Bronchial epithelial cell (primary cell): ENCODE measurements at regions not wholly inside any gene's neighbourhood (a gene's known extent, or its start where the extent isn't known, plus 50 kb on each side); places are given as distances from the start of the nearest gene placed in this dataset.

Experiments used
- DNase-seq: peaks from one replicate; pipeline ENCODE4 v3.0.0-alpha.2; 2010; ENCODE audit warnings: low read depth
- FAIRE-seq: peaks from 2 replicates; lab custom pipeline; 2011; peaks lifted over from hg19 to GRCh38; lab: Jason Lieb, UNC
- H3K27me3 ChIP-seq: 2 replicates; pipeline ENCODE4 v1.5.1; 2011; ENCODE audit warnings: low read length; ENCODE audit not compliant: control insufficient read depth, insufficient read depth
- H3K36me3 ChIP-seq: 2 replicates; pipeline ENCODE4 v1.5.1; 2011; ENCODE audit warnings: low read length; ENCODE audit not compliant: control insufficient read depth, insufficient read depth
- H3K4me3 ChIP-seq: 2 replicates; pipeline ENCODE4 v1.5.1; 2011; ENCODE audit warnings: mild to moderate bottlenecking, low read depth, low read length, control low read depth
- CTCF ChIP-seq: IDR thresholded peaks from 2 replicates; pipeline ENCODE4 v1.5.1; 2011; ENCODE audit warnings: mild to moderate bottlenecking, moderate library complexity, low read length, control low read depth, inconsistent platforms; ENCODE audit not compliant: insufficient read depth, severe bottlenecking

- TF ChIP-seq CTCF: no peak
- H3K36me3 ChIP-seq: no peaks in the 10 kb centered on the region
- no peak for FAIRE-seq
- no peak for DNase-seq
- no peak overlapping the region for H3K4me3 ChIP-seq
- no peaks in the 10 kb centered on the region for H3K27me3 ChIP-seq
These were observed 200.4 kb downstream of the IRF8 start for GRCh38 chr16:86099326-86099725.

GRCh38 chr16:86100205-86101136, 201.5 kb downstream of the IRF8 start:
- Histone ChIP-seq H3K36me3 (no peaks in the 10 kb centered on the region), H3K4me3 (no peak overlapping the region), H3K27me3 (no peaks in the 10 kb centered on the region)
- no peak for TF ChIP-seq CTCF
- DNase-seq (no peak), FAIRE-seq (no peak)

GRCh38 chr16:86101137-86101896, 202.4 kb downstream of the IRF8 start:
- Histone ChIP-seq H3K4me3 (no peak overlapping the region), H3K27me3 (no peaks in the 10 kb centered on the region), H3K36me3 (no peaks in the 10 kb centered on the region)
- TF ChIP-seq CTCF: no peak
- no peak for DNase-seq
- FAIRE-seq: no peak

- no peak for TF ChIP-seq CTCF
- Histone ChIP-seq H3K36me3 (no peaks in the 10 kb centered on the region), H3K27me3 (no peaks in the 10 kb centered on the region), H3K4me3 (no peak overlapping the region)
- no peak for FAIRE-seq
- no peak for DNase-seq
These were observed 202.9 kb downstream of the IRF8 start for GRCh38 chr16:86101897-86102157.

GRCh38 chr16:86103320-86103719, 204.4 kb downstream of the IRF8 start:
- H3K4me3 ChIP-seq: no peak overlapping the region
- no peak for DNase-seq
- H3K36me3 ChIP-seq: no peaks in the 10 kb centered on the region
- no peaks in the 10 kb centered on the region for H3K27me3 ChIP-seq
- TF ChIP-seq CTCF: no peak
- FAIRE-seq: no peak
